ENCODE measurements at regions not wholly inside any gene's neighbourhood (a gene's known extent, or its start where the extent isn't known, plus 50 kb on each side); places are given as distances from the start of the nearest gene placed in this dataset.

GRCh38 chr2:62565309-62565908, 59.4 kb upstream of the TMEM17 start:
- no peak for DNase-seq (ENCODE audit: low read depth)

DNA sequence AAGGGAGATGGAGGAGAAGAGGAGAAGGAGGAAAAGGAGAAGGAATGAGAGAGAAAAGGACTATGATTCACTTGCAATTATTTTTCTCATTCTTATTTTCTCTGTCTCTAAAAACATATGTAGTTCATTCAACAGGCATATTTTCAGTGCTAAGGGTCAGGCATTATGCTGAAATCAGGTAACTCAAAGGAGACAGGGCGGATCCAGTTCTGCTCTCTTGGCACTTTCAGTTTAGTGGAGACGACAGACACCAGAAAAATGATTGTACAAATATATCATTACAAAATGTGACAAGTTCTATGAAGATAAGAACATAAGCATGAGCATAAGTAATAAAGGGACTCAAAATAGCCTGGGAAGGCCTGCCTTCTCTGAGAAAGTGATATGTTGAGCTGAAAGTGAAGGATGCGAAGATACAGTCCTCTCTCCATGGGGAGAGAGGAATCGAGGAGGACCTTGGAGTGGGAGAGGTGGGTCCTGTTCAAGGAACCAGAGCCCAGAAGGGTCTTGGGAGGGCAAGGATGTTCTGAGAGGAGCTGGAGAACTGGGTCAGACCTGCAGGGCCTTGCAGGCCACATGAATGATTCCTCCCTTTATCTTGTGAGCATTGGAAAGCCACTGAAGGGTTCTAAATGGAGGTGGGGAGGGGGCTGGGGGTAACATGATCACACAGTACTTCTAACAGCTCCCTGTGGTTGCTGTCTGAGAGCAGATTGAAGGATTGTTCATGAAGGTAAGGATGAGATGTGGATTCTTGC, 58.6 kb upstream of the TMEM17 start:
- DNase-seq (ENCODE audit: low read depth), result no peak

- no peak for DNase-seq (ENCODE audit: low read depth)
These were observed 55.6 kb upstream of the TMEM17 start for GRCh38 chr2:62561586-62561985.

GRCh38 chr2:62559582-62559981, 53.6 kb upstream of the TMEM17 start:
- DNase-seq (ENCODE audit: low read depth), result no peak

DNA sequence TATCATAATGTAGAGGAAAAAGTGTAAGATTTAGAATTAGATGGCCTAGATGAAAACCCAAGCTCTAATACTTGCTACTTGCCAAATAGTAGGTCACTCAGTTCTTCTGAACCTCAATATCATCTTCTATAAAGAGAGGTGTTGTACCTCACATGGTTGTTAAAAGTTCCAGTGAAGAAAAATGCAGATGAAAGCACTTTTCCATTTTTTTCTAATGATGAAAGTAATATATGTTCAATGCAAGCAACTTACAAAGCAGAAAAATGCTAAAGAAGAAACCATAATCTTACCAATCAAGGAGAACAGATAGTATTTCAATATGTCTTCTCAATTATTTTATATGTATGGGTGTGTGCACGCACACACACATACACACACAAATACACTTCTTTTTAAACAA, 52.7 kb upstream of the TMEM17 start:
- DNase-seq (ENCODE audit: low read depth), result no peak

- no peak for DNase-seq (ENCODE audit: low read depth)
These were observed 50.1 kb upstream of the TMEM17 start for GRCh38 chr2:62556086-62556485.

Data from HS-27A (cell line).